ENCODE measurements at regions not wholly inside any gene's neighbourhood (a gene's known extent, or its start where the extent isn't known, plus 50 kb on each side); places are given as distances from the start of the nearest gene placed in this dataset.
"Not testable (repeated sequence)": the region's sequence is repeated elsewhere in the genome, so short reads cannot be mapped to it uniquely, and the experiment has no call there.

DNA sequence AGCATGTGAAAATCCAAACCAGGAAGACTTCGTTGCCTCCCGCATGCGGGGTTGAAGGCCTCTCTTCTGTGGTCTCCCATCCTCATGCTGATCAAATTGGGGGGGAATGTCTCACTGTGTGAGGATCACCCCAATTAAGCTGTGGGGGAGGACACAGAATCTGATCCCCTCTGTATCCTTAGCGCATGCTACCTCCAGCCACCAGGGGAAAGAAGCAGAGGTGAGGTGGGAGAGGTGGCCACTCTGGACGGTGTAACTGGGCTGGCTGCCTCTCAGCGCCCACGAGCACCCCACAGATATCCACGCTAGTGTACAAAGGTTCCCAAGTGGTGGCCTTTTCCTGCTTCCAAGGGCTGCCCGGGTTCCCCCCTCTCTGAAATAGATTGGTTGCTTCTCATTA is 177.6 kb upstream of the PLGLB1 start:
- DNase-seq: not testable (repeated sequence)

- DNase-seq: not testable (repeated sequence)
Measured at GRCh38 chr2:87204569-87205147, 183.0 kb upstream of the PLGLB1 start.

DNA sequence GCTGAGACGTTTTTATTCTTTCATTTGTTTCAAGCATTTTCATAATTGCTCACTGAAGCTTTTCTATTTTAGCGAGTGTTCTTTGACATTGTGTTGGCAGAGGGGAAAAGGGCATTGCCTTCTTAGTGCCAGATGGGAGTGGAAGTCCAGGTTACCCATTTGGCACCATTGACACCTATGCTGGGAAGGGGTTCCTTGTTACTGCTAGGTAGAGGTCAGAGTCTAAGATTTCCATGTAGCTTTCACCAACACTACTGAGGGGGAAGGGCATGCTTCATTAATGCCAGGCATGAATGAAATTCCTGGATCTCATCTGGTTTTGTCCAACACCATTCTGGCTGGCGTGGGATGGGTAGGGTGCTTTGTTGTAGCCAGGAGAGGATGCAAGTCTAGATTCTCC is 191.3 kb upstream of the PLGLB1 start:
- not testable (repeated sequence) for DNase-seq

GRCh38 chr2:87217005-87217404 is 195.4 kb upstream of the PLGLB1 start:
- not testable (repeated sequence) for DNase-seq

GRCh38 chr2:87217741-87218410 is 196.2 kb upstream of the PLGLB1 start:
- not testable (repeated sequence) for DNase-seq

GRCh38 chr2:87220651-87221050 is 199.0 kb upstream of the PLGLB1 start:
- DNase-seq: not testable (repeated sequence)

GRCh38 chr2:87222131-87222530 is 200.5 kb upstream of the PLGLB1 start:
- not testable (repeated sequence) for DNase-seq

DNA sequence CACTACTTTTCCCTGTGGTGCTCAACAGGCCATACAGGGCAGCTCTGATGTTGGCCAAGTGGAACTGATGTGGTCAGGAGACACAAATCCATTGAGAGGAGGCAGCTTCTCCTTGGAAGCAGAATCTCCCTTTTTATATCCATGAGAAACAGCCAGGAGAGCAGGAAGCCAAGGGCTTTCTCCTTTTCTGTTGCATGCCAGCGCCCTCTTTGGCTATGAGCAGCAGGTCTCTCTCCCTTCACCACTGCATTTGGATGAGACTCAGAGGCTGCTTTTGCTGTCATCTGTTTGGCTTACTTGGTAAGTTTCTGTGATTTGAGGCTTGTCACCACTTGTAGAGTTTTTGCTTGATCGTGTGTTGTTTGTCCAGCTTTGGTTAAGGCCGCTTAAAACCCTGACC is 202.2 kb upstream of the PLGLB1 start:
- not testable (repeated sequence) for DNase-seq

DNA sequence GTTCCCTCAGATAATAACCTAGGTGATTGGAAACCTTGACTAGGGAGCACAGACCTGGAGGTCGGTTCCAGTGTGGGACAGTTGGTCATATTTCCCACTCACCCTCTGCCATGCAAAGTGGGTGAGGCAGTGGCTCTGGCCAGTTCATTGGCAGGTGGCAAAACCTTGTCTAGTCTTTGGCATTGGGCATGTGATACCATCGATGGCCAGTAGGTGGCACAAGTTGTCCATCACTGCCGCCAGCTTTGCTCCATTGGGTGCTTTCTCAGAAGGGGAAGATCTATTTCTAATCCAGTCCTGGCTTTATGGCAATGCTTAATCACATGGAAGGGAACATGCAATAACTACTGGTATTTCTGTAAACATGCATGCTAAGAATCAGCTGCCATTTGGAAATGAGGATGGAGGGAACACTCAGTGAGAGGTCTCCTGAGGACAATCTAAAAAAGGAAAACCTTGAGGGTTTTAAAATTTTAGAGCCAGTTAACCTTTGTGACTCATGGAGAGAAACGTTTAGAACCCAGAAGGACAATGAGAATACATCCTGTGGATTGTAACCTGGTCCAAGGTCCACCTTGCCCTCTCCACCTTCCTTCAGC is 207.5 kb upstream of the PLGLB1 start:
- DNase-seq: not testable (repeated sequence)

GRCh38 chr2:87229964-87230363 is 208.3 kb upstream of the PLGLB1 start:
- not testable (repeated sequence) for DNase-seq

- not testable (repeated sequence) for DNase-seq
Measured at GRCh38 chr2:87235333-87235981, 213.8 kb upstream of the PLGLB1 start.

DNA sequence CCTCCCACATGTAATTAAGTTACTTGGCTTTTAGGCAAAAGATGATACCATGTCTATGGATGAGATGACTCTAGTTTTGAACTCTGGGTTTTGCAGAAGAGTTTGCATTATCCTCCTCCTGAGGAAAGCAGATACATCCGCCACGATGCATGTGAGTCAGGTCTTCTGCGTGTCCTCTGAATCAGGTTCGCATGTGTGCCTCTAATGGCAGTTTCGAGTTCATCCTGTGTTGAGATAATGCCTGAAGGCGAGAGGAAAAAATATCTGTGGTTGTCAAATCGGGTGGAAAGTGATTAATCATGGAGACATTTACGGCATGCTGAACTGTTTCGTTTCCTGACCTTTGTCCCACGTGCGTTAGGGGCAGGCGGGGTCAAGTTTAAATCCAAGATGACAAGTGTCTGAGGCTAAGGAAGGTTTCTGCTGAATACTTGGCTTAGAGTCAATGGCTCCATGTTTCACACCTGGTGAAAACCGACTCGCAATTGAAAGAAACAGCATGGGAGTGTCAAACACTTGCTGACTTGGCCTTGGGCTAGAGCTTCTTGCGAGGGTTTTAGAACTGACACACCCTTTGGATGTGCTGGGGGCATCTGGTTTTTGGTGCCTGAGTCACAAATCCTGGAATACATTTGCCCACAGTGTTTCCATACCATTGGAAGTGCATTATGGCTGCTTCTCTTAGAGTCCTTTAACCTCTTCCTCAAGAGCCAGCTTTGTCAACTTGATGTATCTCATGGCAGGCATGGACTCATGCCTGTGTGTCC is 216.1 kb upstream of the PLGLB1 start:
- not testable (repeated sequence) for DNase-seq

DNA sequence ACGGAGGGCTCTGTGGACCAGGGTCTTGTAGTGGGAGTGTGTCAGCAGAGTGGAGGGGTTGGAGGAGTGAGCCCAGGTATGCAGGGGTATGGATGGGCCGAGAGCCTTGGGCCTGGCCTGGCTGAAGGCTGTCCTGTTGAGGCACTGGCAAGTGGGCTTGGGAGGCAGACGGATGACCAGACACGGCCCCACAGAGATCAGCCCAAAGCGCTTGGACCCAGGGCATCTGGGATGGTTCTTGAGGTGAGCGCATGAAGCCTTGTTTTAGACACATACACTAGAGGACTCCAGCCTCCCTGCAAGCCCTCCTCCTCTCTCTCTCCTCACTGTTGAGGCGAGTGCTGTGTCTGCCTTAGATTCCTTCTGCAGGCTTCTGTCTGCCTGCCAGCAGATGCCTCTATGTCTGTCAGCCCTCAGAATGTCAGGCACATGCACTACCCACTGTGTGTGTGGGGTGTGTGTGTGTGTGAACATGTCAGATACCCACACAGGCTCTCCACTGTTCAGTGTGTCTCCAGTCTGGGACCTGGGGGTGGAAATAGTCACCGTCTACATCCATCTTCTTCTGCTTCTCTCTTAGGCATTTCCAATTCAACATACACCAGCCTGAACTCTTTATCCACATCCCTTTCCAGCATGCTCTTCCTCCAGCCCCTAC is 218.0 kb upstream of the PLGLB1 start:
- not testable (repeated sequence) for DNase-seq

GRCh38 chr2:87246066-87246717 is 224.5 kb upstream of the PLGLB1 start:
- not testable (repeated sequence) for DNase-seq

- DNase-seq: not testable (repeated sequence)
Measured at GRCh38 chr2:87252046-87252445, 230.4 kb upstream of the PLGLB1 start.

DNA sequence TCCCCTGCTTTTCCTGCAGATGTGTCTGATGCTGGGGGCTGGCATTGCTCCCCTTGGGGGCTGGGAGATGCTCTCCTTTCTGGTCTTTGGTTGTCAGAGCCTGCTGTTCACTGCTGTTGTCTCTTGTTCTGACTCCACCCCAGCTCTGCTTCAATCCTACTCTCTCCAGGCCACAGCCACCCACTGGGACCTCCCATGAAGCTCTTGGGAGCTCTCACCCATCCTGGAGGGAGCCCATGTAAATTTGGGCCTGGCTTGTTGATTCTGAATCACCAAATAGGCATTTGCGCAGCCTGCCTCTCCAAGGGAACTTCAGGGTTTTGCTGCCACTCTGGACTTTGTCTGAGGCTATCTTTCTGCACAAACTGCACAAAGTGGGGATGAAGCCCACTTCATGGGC is 232.9 kb upstream of the PLGLB1 start:
- not testable (repeated sequence) for DNase-seq

DNA sequence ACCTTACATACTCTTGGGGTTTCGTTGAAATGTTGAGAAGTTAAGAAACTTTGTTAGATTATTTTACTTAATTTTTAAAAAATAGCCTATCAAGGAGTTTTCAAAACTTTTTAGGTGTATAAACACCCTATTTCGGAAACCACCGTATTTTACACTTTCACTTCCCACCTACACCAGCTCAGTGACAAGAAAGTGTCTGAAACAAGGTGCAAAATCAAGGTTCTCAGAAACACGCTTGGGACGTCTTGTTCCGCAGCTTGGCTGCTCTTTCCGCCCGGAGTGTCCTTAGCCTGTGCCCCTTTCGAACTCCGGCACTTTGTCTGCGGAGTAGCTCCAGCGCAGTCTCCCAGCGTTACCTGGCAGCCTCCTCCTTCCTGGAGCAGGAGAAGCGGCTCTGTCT is 233.8 kb upstream of the PLGLB1 start:
- DNase-seq: not testable (repeated sequence)

- not testable (repeated sequence) for DNase-seq
Measured at GRCh38 chr2:87258887-87259286, 237.2 kb upstream of the PLGLB1 start.

GRCh38 chr2:87262184-87262702 is 240.6 kb upstream of the PLGLB1 start:
- DNase-seq: not testable (repeated sequence)

- DNase-seq: not testable (repeated sequence)
Measured at GRCh38 chr2:87263868-87264518, 242.3 kb upstream of the PLGLB1 start.

GRCh38 chr2:87275192-87275591 is 253.5 kb upstream of the PLGLB1 start:
- DNase-seq: not testable (repeated sequence)
